ENCODE measurements at regions not wholly inside any gene's neighbourhood (a gene's known extent, or its start where the extent isn't known, plus 50 kb on each side); places are given as distances from the start of the nearest gene placed in this dataset.

DNA sequence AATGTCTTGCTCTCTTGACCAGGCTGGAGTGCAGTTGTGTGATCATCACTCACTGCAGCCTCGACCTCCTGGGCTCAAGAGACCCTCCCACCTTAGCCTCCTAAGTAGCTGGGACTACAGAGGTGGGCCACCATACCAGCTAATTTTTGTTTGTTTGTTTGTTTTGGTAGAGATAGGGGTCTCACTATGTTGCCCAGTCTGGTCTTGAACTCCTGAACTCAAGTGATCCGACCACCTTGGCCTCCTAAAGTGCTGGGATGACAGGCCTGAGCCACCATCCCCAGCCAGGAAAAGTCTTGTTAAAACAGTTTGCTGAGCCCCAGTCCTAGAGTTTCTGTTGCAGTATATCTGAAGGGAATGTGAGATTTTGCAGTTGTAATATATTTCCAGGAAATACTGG, 83.9 kb downstream of the SKIDA1 start:
- TF ChIP-seq, protein P1, sequence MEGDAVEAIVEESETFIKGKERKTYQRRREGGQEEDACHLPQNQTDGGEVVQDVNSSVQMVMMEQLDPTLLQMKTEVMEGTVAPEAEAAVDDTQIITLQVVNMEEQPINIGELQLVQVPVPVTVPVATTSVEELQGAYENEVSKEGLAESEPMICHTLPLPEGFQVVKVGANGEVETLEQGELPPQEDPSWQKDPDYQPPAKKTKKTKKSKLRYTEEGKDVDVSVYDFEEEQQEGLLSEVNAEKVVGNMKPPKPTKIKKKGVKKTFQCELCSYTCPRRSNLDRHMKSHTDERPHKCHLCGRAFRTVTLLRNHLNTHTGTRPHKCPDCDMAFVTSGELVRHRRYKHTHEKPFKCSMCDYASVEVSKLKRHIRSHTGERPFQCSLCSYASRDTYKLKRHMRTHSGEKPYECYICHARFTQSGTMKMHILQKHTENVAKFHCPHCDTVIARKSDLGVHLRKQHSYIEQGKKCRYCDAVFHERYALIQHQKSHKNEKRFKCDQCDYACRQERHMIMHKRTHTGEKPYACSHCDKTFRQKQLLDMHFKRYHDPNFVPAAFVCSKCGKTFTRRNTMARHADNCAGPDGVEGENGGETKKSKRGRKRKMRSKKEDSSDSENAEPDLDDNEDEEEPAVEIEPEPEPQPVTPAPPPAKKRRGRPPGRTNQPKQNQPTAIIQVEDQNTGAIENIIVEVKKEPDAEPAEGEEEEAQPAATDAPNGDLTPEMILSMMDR (conservative IDR thresholded peaks at IDR 0.05 in 1 of 2, IDR thresholded peaks at IDR 0.05 in 1 of 2; ENCODE audit: extremely low read depth in 1 of 2, insufficient read depth in 1 of 2, low read depth in 1 of 2, low read length in 2 of 2) = no peak
- no peak for TF ChIP-seq EZH2 (IDR thresholded peaks at IDR 0.05; ENCODE audit: borderline replicate concordance, low read length)

Measured in mammary epithelial cell (primary cell).